Calu3 (cell line): ENCODE measurements at regions not wholly inside any gene's neighbourhood (a gene's known extent, or its start where the extent isn't known, plus 50 kb on each side); places are given as distances from the start of the nearest gene placed in this dataset.
A peak's percentile ranks its signal among the peaks of the same experiment; 100 is the strongest.

Experiments used
- BruUV-seq: library from RNA; stranded (reverse); fragments of 400-500 nt; replicated peaks from 2 replicates; lab custom pipeline; 2021; lab: Mats Ljungman, UMichigan
- CTCF ChIA-PET: fragments of 300-600 bp; sonication (Branson Sonifier 250); formaldehyde crosslinking; loops from one replicate; lab custom pipeline; 2022; ENCODE audit warnings: antibody characterized with exemption; lab: Charles Lee
- DNase-seq: peaks from one replicate; pipeline ENCODE4 v3.0.0; 2022
- H3K27ac Mint-ChIP-seq: one replicate; pipeline ENCODE4 v1.8.0; 2022; ENCODE audit warnings: mixed read lengths; ENCODE audit not compliant: unreplicated experiment
- H3K27me3 Mint-ChIP-seq: one replicate; pipeline ENCODE4 v1.8.0; 2022; ENCODE audit warnings: mixed read lengths; ENCODE audit not compliant: unreplicated experiment
- H3K36me3 Mint-ChIP-seq: one replicate; pipeline ENCODE4 v1.8.0; 2022; ENCODE audit warnings: mild to moderate bottlenecking, moderate library complexity, mixed read lengths; ENCODE audit not compliant: insufficient read depth, unreplicated experiment
- H3K4me1 Mint-ChIP-seq: one replicate; pipeline ENCODE4 v1.8.0; 2022; ENCODE audit warnings: mild to moderate bottlenecking, low read depth, mixed read lengths; ENCODE audit not compliant: unreplicated experiment
- H3K4me3 Mint-ChIP-seq: one replicate; pipeline ENCODE4 v1.8.0; 2022; ENCODE audit warnings: mild to moderate bottlenecking, low read depth, moderate library complexity, mixed read lengths; ENCODE audit not compliant: unreplicated experiment
- H3K9me3 Mint-ChIP-seq: one replicate; pipeline ENCODE4 v1.8.0; 2022; ENCODE audit warnings: low read depth, mixed read lengths; ENCODE audit not compliant: unreplicated experiment
- CTCF ChIP-seq: fragments of 200-600 bp; IDR thresholded peaks from one replicate; pipeline ENCODE4 v1.8.0; 2022; ENCODE audit warnings: antibody characterized with exemption; ENCODE audit not compliant: unreplicated experiment
- intact Hi-C: fragments of 100-400 bp; cut with micrococcal nuclease; formaldehyde crosslinking; loops from one replicate; pipeline ENCODE4 v1.10.0; 2022; ENCODE audit not compliant: unreplicated experiment

- Mint-ChIP-seq H3K27me3 (no peaks in the 10 kb centered on the region), H3K9me3 (peaks cover under 1% of the 10 kb centered on the region), H3K4me3 (no peak overlapping the region), H3K36me3 (no peaks in the 10 kb centered on the region), H3K4me1 (no peaks in the 10 kb centered on the region), H3K27ac (no peak overlapping the region)
- TF ChIP-seq CTCF = no peak
- DNase-seq = no peak
- intact Hi-C loops = no loop called here
- CTCF ChIA-PET = no interaction called here
- no TSS peak for BruUV-seq
Observed at GRCh38 chr17:11142231-11142630, 98.8 kb upstream of the SHISA6 start.

GRCh38 chr17:11140501-11140900 lies 100.5 kb upstream of the SHISA6 start:
- H3K9me3 Mint-ChIP-seq = no peaks in the 10 kb centered on the region
- H3K27ac Mint-ChIP-seq = no peak overlapping the region
- intact Hi-C loops = no loop called here
- CTCF ChIA-PET = no interaction called here
- no peaks in the 10 kb centered on the region for H3K27me3 Mint-ChIP-seq
- H3K36me3 Mint-ChIP-seq = no peaks in the 10 kb centered on the region
- no peak for DNase-seq
- no peak for TF ChIP-seq CTCF
- no peak overlapping the region for H3K4me3 Mint-ChIP-seq
- no TSS peak for BruUV-seq
- H3K4me1 Mint-ChIP-seq = no peaks in the 10 kb centered on the region

- CTCF ChIA-PET = no interaction called here
Observed at GRCh38 chr17:11140043-11140442, 101.0 kb upstream of the SHISA6 start.

GRCh38 chr17:11138023-11138422 lies 103.0 kb upstream of the SHISA6 start:
- CTCF ChIA-PET = no interaction called here
- H3K36me3 Mint-ChIP-seq = no peaks in the 10 kb centered on the region
- H3K27me3 Mint-ChIP-seq = no peaks in the 10 kb centered on the region
- DNase-seq = no peak
- no peak overlapping the region for H3K27ac Mint-ChIP-seq
- H3K9me3 Mint-ChIP-seq = no peaks in the 10 kb centered on the region
- BruUV-seq = no TSS peak
- peak overlapping the region; percentile 50 for H3K4me3 Mint-ChIP-seq
- intact Hi-C loops = no loop called here
- no peak for TF ChIP-seq CTCF
- H3K4me1 Mint-ChIP-seq = no peaks in the 10 kb centered on the region

More at GRCh38 chr17:11140043-11140442, 101.0 kb upstream of the SHISA6 start:
- intact Hi-C loops = no loop called here
- no peak overlapping the region for H3K4me3 Mint-ChIP-seq
- no peak overlapping the region for H3K27ac Mint-ChIP-seq
- no peaks in the 10 kb centered on the region for H3K9me3 Mint-ChIP-seq
- H3K36me3 Mint-ChIP-seq = no peaks in the 10 kb centered on the region
- no TSS peak for BruUV-seq
- no peak for DNase-seq
- no peaks in the 10 kb centered on the region for H3K4me1 Mint-ChIP-seq
- TF ChIP-seq CTCF = no peak
- H3K27me3 Mint-ChIP-seq = no peaks in the 10 kb centered on the region
